ENCODE measurements at regions not wholly inside any gene's neighbourhood (a gene's known extent, or its start where the extent isn't known, plus 50 kb on each side); places are given as distances from the start of the nearest gene placed in this dataset.

GRCh38 chr4:15250021-15250441 lies 177.8 kb upstream of the C1QTNF7 start:
- TF ChIP-seq CTCF (IDR thresholded peaks at IDR 0.05; ENCODE audit: insufficient read depth, low read depth, low read length) (no peak), EZH2 (IDR thresholded peaks at IDR 0.05; ENCODE audit: insufficient read depth, low read length) (no peak)

Data from astrocyte (in vitro differentiated cells and primary cell).